GM19043 (cell line): ENCODE measurements at regions not wholly inside any gene's neighbourhood (a gene's known extent, or its start where the extent isn't known, plus 50 kb on each side); places are given as distances from the start of the nearest gene placed in this dataset.
"Not testable (repeated sequence)": the region's sequence is repeated elsewhere in the genome, so short reads cannot be mapped to it uniquely, and the experiment has no call there.

ENCODE experiments used
- ATAC-seq: cut with Tn5 transposase; IDR thresholded peaks from one replicate; pipeline ENCODE4 v1.9.1; 2021; ENCODE audit warnings: low read depth; ENCODE audit not compliant: unreplicated experiment

- ATAC-seq: no peak
Measured at GRCh38 chr5:57066924-57067596, 106.8 kb upstream of the GPBP1 start.

GRCh38 chr5:57067597-57067924 is 106.3 kb upstream of the GPBP1 start:
- no peak for ATAC-seq

GRCh38 chr5:57069115-57069835 is 104.6 kb upstream of the GPBP1 start:
- no peak for ATAC-seq

DNA sequence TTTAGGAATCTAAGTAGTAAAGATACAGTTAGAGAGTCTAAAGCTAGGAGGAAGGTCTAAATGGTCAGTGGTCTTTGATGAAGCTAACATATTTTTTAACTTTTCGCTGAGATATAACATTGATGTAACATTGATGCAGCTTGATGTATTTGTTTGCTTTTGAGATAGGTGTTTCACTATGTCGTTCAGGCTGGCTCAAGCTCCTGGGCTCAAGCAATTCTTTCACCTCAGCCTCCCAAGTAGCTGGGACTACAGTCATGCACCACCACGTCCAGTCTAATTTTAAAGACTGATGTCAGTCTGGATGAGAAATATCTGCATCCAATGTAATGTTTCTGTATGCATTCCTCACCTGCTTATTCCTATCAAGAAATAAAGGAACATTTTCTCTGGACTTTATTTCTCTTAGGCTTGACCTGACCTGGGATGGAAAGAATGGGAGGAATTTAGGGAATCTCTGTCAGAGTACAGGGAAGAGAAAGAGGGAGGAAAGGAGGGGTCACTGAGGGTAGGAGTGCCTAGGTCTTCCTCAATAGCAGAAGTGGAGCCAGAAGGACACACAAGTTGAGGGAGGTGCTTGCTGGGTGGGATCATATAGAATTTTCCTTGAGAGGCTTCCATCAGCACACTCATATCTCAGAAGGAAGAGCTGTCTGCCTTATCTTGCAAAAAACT is 101.5 kb upstream of the GPBP1 start:
- ATAC-seq: no peak

DNA sequence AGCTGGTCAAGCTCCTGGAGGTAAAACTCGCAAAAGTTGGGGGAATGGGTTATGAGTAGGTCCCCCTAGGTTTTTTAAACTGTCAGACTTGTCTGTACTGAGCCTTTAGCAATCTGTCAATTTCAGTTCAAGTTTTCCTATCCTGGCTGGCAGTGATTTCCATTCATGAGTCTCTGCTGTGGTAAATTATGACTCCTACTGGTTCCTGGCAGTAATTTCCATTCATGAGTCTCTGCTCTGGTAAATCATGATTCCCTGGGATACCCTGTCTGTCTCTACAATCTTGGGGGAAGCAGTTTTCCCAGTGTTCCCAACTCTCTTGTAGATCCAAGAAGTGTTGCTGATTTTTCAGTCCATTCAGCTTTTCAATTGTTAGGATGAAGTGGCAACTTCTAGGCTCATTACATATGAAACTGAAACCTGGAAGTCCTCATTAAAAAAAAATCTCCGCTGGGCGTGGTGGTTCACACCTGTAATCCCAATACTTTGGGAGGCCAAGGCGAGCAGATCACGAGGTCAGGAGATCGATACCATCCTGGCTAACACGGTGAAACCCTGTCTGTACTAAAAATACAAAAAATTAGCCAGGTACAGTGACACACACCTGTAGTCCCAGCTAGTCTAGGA is 91.3 kb upstream of the GPBP1 start:
- no peak for ATAC-seq

GRCh38 chr5:57085306-57086081 is 88.4 kb upstream of the GPBP1 start:
- ATAC-seq: no peak

DNA sequence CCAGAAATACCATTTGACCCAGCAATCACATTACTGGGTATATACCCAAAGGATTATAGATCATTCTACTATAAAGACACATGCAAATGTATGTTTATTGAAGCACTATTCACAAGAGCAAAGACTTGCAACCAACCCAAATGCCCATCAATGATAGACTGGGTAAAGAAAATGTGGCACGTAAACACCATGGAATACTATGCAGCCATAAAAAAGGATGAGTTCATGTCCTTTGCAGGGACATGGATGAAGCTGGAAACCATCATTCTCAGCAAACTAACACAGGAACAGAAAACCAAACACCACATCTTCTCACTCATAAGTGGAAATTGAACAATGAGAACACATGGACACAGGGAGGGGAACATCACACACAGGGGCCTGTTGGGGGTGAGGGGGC is 85.9 kb upstream of the GPBP1 start:
- ATAC-seq: not testable (repeated sequence)

GRCh38 chr5:57094753-57095683 is 78.8 kb upstream of the GPBP1 start:
- no peak for ATAC-seq

GRCh38 chr5:57097526-57097925 is 76.3 kb upstream of the GPBP1 start:
- no peak for ATAC-seq

DNA sequence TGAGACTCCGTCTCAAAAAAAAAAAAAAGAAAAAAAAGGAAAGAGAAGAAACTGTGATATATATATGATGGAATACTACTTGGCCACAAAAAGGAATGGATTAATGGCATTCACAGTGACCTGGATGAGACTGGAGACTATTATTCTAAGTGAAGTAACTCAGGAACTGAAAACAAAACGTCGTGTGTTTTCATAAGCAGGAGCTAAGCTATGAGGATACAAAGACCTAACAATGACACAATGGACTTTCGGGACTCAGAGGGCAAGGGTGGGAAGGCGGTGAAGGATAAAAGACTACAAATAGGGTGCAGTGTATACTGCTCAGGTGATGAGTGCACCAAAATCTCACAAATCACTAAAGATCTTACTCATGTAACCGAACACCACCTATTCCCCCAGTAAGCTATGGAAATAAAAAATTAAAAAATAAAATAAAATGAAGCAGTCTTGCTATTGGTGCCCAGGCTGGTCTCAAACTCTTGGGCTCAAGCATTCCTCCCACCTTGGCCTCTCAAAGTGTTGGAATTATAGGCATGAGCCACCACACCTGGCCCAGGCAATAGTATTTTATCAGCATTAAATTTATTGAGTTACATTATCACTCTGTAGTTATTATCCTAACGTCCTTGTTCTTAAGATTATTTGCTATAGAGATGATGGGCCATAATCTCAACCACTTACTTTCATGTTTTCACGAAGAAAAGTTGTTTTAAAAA is 71.5 kb upstream of the GPBP1 start:
- no peak for ATAC-seq

GRCh38 chr5:57102905-57103255 is 71.0 kb upstream of the GPBP1 start:
- no peak for ATAC-seq

DNA sequence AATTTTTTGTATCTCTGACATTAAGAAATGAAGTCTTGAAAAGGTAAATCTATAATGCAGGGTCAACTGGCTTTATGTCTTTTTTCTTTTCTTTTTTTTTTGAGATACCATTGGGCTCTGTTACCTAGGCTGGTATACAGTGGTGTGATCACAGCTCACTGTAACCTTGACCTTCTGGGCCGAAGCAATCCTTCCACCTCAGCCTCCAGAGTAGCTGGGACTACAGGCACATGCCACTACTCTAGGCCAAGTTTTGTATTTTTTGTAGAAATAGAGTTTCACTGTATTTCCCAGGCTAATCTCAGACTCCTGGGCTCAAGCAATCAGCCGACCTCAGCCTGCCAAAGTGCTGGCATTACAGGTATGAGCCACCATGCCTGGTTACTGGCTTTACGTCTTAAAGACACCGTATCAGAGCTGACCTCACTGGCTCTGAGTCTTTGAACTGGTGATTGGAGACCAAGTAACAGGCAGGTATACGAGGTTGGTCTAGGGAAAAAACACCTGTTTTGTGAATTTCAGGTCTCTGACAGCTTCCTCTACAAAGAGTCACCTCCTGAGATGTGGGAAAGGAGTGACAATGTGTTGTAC is 70.4 kb upstream of the GPBP1 start:
- ATAC-seq: no peak

- ATAC-seq: no peak
Measured at GRCh38 chr5:57106661-57107060, 67.2 kb upstream of the GPBP1 start.

- ATAC-seq: no peak
Measured at GRCh38 chr5:57111993-57112392, 61.9 kb upstream of the GPBP1 start.

DNA sequence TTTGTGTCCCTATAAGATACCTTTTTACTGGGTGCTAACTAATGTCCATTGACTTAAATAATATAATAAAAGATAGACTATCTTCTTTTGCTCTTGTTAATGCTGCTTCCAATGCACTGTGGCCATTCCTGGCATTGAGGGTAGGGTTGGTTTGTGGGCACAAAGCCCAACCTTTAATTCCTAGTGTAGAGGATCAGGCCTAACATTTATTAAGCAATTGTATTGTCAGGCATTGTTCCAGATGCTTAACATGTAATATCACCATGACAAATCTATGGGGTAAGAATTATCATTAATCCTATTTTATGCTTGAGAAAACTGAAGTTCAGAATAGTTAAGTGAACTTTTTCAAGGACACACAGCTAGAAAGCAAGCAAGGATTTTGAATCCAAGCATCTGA is 60.4 kb upstream of the GPBP1 start:
- no peak for ATAC-seq

DNA sequence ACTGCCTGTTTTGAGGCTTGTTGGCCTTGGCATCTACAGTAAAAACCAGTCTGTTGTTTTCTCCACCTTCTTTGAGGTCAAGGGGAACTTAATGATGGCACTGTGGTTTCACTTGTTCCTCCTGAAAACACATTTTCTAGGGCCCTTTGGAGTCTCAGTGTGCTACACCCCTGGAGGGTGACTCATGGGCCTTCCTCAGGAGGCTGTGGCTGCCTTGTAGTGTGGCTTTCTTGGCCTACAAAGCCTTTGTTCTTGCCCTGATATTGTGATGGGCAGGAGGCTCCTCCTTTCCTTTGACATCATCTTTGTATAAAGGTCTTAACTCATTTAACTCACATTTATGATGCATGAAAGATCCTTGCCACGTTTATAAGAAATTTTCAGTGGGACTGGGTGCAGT is 56.3 kb upstream of the GPBP1 start:
- no peak for ATAC-seq

DNA sequence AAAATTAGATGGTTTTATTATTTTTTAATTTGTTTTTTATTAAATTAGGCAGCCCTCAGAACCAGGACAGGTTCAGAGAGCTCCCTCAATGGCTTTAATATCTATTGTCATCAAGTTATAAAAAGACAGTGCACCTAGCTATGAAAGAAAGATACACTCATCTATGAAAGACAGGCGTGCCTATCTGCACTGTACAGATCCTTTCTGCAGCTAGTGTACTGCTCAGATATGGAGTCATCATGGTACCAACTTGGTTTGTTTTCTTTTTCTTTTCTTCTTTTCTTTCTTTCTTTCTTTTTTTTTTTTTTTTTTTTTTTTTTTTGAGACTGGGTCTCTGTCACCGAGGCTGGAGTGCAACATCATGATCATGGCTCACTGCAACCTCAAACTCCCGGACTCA is 54.8 kb upstream of the GPBP1 start:
- no peak for ATAC-seq

- ATAC-seq: no peak
Measured at GRCh38 chr5:57124014-57124413, 49.8 kb upstream of the GPBP1 start.
